GM12865 (cell line): ENCODE measurements at regions not wholly inside any gene's neighbourhood (a gene's known extent, or its start where the extent isn't known, plus 50 kb on each side); places are given as distances from the start of the nearest gene placed in this dataset.

Source experiments
- DNase-seq: peaks from one replicate; pipeline ENCODE4 v3.0.0; 2010; ENCODE audit warnings: low read depth
- H3K4me3 ChIP-seq: 2 replicates; pipeline ENCODE4 v1.5.1; 2011; ENCODE audit warnings: mild to moderate bottlenecking, low read depth, low read length, control low read depth
- TF ChIP-seq, protein P1 (sequence below): IDR thresholded peaks from 2 replicates; pipeline ENCODE4 v1.5.1; 2011; ENCODE audit warnings: low read length, control low read depth, low read depth, inconsistent platforms; ENCODE audit not compliant: insufficient read depth; ENCODE audit errors: missing control alignments

DNA sequence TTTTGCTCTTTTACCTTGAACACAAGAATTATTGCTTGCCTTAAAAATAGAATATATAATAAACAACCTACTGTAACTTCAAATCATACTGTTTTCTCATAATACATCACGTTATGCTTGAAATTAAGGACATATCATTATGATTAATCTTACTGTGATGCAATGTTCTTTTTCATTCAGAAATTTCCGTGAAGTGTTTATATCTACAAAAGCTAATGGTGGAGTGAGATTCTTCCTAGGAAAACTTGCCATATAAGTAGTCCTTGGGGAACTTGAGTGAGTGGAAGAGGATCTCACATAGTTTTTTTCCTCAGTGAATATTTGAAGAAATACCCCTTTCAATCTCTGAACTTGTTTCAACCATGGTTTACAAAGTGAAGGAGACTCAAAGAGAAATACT, 498.7 kb upstream of the CBLB start:
- TF ChIP-seq, protein P1, sequence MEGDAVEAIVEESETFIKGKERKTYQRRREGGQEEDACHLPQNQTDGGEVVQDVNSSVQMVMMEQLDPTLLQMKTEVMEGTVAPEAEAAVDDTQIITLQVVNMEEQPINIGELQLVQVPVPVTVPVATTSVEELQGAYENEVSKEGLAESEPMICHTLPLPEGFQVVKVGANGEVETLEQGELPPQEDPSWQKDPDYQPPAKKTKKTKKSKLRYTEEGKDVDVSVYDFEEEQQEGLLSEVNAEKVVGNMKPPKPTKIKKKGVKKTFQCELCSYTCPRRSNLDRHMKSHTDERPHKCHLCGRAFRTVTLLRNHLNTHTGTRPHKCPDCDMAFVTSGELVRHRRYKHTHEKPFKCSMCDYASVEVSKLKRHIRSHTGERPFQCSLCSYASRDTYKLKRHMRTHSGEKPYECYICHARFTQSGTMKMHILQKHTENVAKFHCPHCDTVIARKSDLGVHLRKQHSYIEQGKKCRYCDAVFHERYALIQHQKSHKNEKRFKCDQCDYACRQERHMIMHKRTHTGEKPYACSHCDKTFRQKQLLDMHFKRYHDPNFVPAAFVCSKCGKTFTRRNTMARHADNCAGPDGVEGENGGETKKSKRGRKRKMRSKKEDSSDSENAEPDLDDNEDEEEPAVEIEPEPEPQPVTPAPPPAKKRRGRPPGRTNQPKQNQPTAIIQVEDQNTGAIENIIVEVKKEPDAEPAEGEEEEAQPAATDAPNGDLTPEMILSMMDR: no peak
- no peak for DNase-seq
- H3K4me3 ChIP-seq: no peak overlapping the region

DNA sequence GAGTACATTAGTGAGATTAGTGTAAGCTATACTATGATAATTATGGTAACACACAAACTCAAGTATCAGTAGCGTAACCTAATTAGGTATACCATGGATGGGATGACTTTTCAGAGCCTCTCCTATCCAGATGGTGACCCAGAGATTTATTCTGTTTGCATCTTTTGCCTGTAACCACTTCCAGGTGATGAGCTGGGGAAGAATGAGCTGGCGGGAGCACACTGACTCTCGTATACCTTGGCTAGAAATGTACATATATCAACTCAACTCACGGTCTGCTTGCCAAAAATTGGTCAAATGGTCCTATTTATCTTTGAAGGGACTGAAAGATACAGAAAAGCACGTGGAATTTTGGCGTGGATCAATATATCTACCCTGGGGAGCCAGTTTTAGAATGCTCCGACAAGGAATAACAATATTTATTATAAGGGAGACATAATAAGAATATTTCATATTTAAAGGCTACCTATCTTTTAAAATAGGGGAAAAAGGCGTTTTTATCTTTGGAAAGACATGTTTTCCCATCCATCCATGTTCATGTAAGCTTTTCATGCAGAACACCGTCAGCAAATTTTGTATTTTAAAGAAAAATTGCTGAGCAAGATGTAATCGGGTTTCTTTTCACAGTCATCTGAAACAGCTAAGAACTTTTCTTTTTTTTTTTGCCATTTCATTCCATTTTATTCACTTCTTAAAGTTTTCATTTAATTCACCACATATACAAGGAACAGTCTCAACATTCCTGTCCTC, 502.6 kb upstream of the CBLB start:
- TF ChIP-seq, protein P1: no peak
- DNase-seq: no peak
- no peak overlapping the region for H3K4me3 ChIP-seq

DNA sequence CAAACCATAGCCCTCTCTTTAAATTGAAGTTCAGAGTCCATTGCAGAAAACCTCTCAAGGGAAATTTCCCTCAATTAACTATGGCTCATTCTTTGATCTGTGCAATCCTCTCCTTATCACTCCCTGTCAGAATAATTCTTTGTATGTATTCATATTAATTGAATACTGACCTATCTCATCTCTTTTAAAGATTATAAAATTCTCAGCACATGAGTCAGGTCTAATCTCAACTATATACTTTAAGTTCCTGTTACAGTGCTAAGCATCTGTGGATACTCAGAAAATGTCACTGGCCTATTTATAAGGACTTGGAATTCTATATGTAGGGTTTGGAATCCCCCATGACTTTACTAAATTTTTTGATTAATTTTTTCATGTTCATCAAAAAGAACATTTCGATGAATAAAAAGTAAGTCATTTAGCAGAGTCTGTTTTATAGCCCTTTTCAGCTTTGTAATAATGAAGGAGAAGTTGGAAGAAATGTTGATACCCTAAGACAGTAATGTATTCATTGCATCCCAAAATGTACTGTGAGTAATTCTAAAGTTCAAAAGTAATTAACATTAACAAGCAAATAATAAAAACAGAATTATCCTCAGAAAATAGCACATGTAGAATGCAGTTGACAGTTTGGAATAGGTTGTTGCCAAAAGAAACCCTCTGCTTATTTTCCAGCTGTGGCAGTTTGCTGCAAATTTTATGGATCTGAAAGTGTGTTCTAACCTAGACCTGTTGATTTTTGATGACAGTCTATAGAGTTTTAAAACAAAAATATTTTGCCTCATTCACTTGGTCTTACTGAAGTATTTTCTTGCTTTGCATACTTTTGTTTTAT, 503.4 kb upstream of the CBLB start:
- DNase-seq: no peak
- TF ChIP-seq, protein P1: no peak
- H3K4me3 ChIP-seq: no peak overlapping the region

DNA sequence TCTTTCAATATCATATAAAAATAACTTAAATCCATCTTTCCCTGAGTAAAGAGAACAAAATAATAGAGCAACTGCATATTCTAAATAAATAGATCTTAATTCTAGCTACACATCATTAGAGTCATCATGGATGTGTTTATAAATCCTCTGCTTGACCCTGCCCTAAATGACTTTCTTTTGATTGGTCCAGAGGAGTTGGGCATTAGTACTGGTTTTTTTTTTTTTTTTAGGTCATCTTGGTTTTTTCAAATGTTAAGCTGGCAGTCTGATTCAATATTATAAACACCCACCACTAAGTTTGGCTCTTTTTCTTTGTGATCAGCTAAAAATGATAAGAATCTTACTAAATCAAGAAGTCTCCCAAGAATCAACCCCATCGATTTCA, 504.0 kb upstream of the CBLB start:
- TF ChIP-seq, protein P1: no peak
- no peak overlapping the region for H3K4me3 ChIP-seq
- DNase-seq: no peak

DNA sequence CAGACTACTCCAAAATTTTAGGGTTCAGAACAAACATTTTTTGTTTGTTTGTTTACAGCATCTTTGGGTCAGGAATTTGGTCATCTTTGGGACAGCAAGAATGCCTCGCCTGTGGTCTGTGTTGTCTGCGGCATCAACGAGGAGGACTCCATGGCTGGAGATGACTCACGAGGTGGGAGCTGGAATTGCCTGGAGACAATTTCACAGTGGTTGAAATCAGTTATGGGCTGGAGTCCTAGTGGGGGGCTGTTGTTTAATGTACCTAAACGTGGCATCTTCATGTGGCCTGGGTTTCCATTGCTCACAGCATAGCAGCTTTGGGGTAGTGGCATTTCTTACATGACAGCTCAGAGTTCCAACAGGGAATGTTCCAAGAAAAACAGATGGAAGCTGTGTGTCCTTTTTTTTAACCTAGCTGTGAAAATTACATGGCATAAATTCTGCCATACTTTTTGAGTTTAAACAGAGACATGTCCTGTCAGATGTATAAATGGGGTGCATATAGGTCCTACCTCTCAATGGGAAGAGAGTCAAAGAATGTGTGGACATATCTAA, 507.3 kb upstream of the CBLB start:
- TF ChIP-seq, protein P1: no peak
- no peak overlapping the region for H3K4me3 ChIP-seq
- DNase-seq: no peak

DNA sequence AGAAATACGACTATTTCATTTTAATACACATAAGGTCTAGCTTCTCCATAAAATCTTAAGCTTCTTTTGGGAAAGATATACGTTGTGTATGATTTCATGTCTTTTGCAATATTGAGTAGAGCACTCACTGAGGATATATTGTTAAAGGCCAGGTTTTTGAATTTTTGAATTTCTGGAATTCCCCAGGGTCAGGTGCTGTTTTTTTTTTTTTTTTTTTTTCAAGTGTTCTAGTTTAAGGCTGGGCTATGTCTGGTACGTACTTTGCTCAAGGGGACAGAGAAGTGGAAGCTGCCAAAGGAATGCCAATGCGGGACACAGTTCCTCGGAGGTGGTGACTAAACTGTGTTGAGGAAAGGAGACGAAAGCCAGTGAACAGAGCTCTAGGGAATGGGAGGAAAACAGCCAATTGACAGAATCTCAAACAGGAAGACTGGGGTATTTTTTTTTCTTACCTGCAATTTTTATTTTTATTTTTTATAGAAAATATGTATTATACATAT, 510.5 kb upstream of the CBLB start:
- H3K4me3 ChIP-seq: no peak overlapping the region
- TF ChIP-seq, protein P1: no peak
- DNase-seq: no peak
